ENCODE measurements at regions not wholly inside any gene's neighbourhood (a gene's known extent, or its start where the extent isn't known, plus 50 kb on each side); places are given as distances from the start of the nearest gene placed in this dataset.

DNA sequence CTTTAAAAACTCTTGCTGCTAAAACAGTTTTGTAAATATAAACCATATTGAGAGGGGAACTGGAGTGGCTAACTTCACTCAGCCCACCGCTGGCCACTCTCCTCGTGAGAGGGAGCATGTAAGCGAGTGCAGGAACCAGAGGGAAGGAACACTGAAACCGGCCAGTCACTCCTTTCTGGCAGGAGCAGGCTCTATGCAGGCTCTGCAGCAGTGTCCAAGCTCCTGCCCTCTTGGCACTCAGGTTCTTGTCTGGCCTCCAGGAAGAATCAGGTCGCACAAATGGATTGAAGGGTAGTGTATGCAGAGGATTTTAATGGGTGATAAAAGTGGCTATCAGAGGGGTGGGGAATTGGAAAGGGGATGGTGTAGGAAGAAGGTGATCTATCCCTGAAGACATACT is 157.7 kb downstream of the TMX3 start:
- TF ChIP-seq, protein P1, sequence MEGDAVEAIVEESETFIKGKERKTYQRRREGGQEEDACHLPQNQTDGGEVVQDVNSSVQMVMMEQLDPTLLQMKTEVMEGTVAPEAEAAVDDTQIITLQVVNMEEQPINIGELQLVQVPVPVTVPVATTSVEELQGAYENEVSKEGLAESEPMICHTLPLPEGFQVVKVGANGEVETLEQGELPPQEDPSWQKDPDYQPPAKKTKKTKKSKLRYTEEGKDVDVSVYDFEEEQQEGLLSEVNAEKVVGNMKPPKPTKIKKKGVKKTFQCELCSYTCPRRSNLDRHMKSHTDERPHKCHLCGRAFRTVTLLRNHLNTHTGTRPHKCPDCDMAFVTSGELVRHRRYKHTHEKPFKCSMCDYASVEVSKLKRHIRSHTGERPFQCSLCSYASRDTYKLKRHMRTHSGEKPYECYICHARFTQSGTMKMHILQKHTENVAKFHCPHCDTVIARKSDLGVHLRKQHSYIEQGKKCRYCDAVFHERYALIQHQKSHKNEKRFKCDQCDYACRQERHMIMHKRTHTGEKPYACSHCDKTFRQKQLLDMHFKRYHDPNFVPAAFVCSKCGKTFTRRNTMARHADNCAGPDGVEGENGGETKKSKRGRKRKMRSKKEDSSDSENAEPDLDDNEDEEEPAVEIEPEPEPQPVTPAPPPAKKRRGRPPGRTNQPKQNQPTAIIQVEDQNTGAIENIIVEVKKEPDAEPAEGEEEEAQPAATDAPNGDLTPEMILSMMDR (conservative IDR thresholded peaks at IDR 0.05): no peak
- no peak for TF ChIP-seq EZH2 (IDR thresholded peaks at IDR 0.05; ENCODE audit: low read depth)
